PC-3 (cell line): ENCODE measurements at regions not wholly inside any gene's neighbourhood (a gene's known extent, or its start where the extent isn't known, plus 50 kb on each side); places are given as distances from the start of the nearest gene placed in this dataset.

Source experiments
- CTCF ChIP-seq: fragments of 300-600 bp; sonication (generic); conservative IDR thresholded peaks from 2 replicates; pipeline ENCODE4 v1.5.1; 2017; ENCODE audit warnings: antibody characterized with exemption, low read depth, mild to moderate bottlenecking, low read length
- EZH2 ChIP-seq: fragments of 300-600 bp; sonication (generic); IDR thresholded peaks from one replicate; pipeline ENCODE4 v1.6.1; 2017; ENCODE audit warnings: antibody characterized with exemption, mild to moderate bottlenecking, low read length; ENCODE audit not compliant: unreplicated experiment

DNA sequence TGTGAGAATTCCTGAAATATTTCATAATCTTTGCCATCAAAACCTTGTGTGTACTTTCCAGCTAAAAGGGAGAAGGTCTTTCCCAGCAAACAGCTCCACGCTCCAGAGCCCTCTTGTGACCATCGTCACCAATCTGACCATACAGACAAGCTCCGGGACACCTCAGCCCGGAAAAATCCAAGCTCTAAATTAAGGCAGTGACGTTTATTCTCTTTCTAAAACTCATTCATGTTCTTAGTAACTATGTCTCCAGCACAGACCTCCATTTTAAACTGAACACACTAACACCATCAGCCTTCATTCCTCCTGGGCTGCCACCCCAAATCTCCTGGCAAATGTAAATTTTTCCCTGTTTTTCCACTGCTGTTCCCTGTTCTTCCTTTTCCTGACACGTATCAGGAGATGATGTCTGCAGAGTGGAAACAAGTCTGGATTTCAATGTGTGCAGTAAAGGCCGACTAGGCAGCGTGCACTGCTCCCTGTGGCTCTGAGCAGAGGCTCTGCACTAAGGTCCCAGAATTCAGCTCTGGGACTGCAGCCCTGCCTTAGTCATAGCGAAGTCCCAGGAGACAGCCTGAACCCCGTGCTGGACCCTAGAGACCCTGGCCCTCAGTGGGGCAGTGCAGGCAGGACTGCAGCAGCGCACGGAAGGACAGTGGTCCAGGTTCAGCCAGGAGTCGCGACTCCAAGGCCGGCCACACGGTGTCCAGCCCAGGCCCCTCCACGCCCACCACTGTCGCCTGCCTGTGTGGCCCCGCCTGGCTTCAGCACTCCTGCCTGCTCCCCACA lies 452.5 kb upstream of the SALL3 start:
- no peak for TF ChIP-seq EZH2
- TF ChIP-seq CTCF: no peak
